H4 (cell line): ENCODE measurements at regions not wholly inside any gene's neighbourhood (a gene's known extent, or its start where the extent isn't known, plus 50 kb on each side); places are given as distances from the start of the nearest gene placed in this dataset.

Source experiments
- DNase-seq: peaks from one replicate; pipeline ENCODE4 v3.0.0-alpha.2; 2015; ENCODE audit warnings: low spot score

DNA sequence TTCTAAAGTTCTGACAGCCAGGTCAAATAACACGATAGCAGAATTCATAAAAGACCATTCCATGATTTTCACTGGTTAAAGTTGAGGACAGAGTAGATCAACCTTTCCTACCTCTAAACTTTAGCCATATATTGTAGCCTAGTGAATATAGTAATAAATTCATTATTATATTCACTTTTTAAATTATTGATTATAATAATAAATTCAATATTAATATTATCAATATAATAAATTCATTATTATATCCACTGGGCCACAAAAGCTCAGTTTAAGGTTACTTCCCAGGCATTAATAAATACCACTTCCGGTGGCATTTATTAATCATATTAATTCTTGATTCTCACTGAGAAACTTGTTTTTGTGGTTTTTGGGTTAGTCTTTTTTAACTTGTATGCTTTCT is 85.7 kb upstream of the GPC6 start:
- no peak for DNase-seq

DNA sequence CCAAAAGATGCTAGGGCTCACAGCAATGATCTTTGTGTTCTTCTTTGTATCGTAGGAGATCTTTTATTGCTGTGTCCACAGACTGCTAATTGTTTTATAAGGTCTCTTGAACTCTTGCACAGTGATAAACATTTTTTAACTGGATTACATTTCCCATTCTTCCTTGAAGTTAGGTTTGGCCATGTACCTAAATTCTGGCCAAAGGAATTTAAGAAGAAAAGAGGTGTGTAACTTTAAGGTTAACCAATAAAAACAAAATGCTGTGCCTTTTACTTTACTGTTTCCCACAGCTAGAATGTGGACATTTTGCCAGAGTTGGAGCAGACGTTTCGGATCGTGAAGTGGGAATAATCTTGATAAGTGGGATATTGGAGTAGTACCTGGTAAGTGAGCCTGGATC is 82.6 kb upstream of the GPC6 start:
- no peak for DNase-seq

DNA sequence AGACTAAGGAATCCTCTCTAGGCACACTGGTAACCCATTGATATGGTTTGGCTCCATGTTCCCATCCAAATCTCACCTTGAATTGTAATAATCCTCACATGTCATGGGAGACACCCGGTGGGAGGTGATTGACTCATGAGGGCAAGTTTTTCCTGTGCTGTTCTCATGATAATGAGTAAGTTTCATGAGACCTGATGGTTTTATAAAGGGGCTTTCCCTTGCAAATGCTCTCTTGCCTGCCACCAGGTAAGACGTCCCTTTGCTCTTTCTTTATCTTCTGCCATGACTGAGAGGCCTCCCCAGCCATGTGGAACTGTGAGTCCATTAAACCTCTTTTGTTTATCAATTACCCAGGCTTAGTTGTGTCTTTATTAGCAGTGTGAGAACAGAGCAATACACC is 81.4 kb upstream of the GPC6 start:
- DNase-seq, result no peak

DNA sequence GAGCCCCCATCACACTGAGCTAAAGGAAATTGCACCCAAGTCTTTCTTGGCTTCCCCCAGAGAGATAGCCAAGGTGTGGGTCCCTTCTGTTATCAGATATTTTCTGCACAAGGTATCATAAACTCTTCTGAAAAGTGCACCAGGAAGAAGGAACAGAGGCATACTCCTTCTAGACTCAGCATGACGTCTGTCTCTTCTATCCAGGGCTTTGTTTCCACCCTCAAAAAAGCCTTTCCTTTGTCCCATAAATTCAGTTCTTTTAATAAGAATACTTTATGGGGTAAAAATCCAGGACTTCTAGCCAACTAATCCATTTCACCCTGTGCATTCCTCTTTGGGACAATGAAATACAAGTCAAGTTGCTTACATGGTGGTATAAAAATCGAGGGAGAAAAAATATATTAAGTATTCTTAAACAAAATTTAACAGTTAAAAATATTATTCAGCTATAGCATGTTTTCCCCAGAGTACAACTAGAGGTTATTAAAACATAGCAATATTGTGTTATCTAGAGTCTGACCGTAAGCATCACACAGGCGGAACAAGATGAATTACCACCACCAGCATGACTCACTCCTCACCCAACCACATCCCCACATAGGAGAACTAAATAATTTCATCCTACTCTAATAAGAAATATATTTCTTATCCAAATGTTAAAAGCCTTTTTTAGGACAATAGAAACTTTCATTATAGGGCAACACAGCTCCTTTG is 79.9 kb upstream of the GPC6 start:
- DNase-seq, result peak; percentile 52

DNA sequence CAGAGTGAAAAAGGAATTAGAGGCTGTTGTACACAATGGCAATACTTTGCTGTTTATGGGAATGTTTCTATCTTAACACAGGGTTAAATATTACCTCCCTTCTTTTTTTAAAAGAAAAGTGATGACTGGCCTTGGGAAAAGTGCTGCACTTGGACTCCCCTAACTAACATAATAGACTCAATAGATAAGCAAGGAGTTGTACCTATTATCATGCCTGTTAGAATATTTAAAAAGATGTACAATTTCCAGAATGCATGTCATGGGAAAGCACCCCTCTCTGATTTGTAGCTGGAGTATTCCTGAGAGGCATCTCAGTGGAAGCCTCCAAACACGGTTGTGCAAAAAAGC is 79.3 kb upstream of the GPC6 start:
- DNase-seq, result no peak

DNA sequence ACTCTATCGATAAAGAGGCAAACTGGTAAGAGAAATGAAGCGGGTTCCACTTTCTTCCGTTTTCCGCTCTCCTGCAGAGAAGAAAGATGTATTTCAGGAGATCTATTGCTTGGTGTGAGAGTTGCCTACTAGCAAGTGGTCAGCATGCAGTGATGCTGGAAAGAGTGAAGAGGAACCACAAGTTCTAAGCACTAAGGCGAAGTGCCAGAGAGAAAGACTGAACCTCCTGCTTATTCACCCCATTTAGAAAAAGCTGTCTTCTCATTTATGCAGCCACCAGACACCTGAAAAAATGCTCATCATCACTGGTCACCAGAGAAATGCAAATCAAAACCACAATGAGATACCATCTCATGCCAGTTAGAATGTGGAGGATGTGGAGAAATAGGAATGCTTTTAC is 78.7 kb upstream of the GPC6 start:
- no peak for DNase-seq

DNA sequence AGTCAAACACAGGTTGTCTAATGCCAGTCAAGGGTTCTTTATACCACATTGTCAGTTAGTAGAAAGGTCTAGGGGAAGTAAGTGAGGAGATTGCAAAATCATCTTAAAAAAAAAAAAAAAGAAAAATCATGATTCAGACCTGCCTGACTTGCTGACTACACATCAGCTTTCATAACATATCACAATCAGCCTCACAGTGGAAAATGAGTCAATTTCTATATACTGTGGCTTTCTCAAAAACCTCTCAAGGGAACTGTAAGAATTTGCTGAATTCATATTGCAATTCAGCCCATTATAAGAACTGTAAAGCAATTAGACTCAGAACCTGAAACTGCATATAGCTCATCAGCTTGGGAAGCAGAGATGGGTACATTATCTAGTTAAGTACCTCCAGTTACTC is 75.3 kb upstream of the GPC6 start:
- DNase-seq, result no peak

DNA sequence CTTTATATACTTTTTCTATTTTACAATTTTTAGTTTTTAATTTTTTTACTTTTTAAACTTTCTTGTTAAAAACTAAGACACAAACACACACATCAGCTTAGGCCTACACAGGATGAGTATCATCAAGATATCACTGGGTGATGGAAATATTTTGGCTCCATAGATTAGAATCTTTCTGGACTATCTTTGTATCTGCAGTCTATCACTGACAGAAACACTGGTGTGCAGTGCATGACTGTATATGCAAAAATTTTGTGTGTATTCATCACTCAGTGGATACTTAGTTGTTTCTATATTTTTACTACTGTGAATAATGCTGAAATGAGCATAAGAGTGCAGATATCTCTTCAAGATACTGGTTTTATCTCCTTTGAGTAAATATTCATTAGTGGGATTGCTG is 68.0 kb upstream of the GPC6 start:
- no peak for DNase-seq

DNA sequence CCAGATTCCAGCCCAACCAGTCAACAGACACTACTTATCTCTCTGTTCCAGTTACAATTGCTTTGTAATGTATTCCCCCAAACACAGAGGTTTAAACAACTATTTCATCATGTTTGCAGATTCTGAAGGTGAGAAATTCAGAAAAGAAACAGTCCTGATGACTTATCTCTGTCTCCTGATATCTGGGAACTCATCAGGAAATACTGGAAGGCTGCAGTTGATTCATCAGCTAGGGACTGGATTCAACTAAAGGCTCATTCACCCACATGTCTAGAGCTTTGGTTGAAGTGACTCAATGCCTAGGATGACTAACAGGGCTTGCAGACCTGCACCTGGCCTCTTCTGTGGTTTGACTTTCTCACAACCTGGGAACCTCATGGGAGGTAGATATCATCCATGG is 56.6 kb upstream of the GPC6 start:
- no peak for DNase-seq

DNA sequence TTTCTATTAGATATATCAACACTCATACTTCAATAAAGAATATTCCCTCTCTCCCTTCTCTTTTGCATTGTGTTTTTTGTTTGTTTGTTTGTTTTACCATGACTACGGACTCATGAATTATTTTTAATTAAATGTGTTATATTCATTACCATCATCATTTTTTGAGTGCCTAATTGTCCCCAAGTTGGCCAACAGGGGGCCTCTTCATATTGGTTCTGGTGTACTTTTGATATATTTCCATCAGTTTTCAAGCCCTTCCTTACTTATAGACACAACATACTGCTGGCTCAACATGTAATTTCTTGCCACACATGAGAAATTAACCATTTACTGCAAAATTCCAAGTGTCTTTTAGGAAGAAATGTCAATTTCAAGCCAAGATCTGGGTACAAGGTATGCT is 54.5 kb upstream of the GPC6 start:
- no peak for DNase-seq

DNA sequence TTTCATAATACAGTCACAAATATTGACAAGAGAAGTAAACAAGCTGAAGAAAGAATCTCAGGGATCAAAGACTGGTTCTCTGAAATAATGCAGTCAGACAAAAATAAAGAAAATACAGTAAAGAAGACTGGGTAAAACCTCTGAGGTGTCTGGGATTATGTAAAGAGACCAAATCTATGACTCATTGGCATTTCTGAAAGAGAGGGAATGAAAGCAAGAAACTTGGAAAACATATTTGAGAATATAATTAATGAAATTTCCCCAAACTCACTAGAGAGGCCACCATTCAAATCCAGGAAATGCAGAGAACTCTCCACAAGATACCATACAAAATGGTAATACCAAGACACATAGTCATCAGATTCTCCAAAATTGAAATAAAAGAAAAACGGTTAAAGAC is 53.0 kb upstream of the GPC6 start:
- no peak for DNase-seq

DNA sequence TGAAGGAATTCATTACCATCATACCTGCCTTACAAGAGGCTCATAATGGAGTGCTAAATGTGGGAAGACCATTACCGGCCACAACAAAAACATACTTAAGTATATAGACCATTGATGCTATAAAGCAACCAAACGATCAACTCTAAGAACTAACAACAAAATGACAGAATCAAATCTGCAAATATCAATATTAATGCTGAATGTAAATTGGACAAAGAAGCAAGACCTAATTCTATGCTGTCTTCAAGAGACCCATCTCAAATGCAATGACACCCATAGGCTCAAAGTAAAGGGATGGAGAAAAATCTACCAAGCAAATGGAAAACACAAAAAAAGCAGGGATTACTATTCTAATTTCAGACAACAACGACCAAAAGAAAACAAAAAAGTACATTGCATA is 52.3 kb upstream of the GPC6 start:
- DNase-seq, result no peak
